IMR-90 (cell line): ENCODE measurements at regions not wholly inside any gene's neighbourhood (a gene's known extent, or its start where the extent isn't known, plus 50 kb on each side); places are given as distances from the start of the nearest gene placed in this dataset.

Experiments
- ATAC-seq: fragments of 200-7000 bp; cut with Tn5 transposase; 2 replicates; pipeline ENCODE4 v1.9.1; 2020; ENCODE audit warnings: low read depth, mild to moderate bottlenecking, moderate library complexity
- BruUV-seq: library from RNA; stranded (reverse); fragments of 400-500 nt; replicated peaks from 2 replicates; lab custom pipeline; 2021; lab: Mats Ljungman, UMichigan
- CTCF ChIA-PET: fragments of 300-600 bp; formaldehyde crosslinking; extraction: SDS; loops from one replicate; lab custom pipeline; 2021; ENCODE audit warnings: antibody characterized with exemption; lab: Yijun Ruan, JAX
- POLR2A ChIA-PET: fragments of 300-600 bp; sonication (Branson Sonifier 250); formaldehyde crosslinking; loops from one replicate; lab custom pipeline; 2022; ENCODE audit warnings: antibody characterized with exemption; ENCODE audit not compliant: unreplicated experiment; lab: Charles Lee
- DNase-seq: peaks from one replicate; pipeline ENCODE4 v3.0.0; 2013
- H2AFZ ChIP-seq: replicated peaks from 2 replicates; pipeline ENCODE3; 2013; ENCODE audit warnings: low read length, mild to moderate bottlenecking; ENCODE audit not compliant: poor library complexity
- H2AK5ac ChIP-seq: 2 replicates; pipeline ENCODE4 v1.6.1; 2013; ENCODE audit warnings: low read depth, low read length, inconsistent platforms
- H2AK9ac ChIP-seq: replicated peaks from 2 replicates; pipeline ENCODE3; 2013; ENCODE audit warnings: mild to moderate bottlenecking, low read depth, low read length, moderate library complexity; ENCODE audit not compliant: poor library complexity
- H2BK120ac ChIP-seq: 2 replicates; pipeline ENCODE4 v1.6.1; 2013; ENCODE audit warnings: low read depth, low read length, inconsistent platforms
- H2BK15ac ChIP-seq: 3 replicates; pipeline ENCODE4 v1.6.1; 2013; ENCODE audit warnings: low read depth, low read length, inconsistent platforms
- H2BK20ac ChIP-seq: 2 replicates; pipeline ENCODE4 v1.6.1; 2013; ENCODE audit warnings: low read depth, mild to moderate bottlenecking, inconsistent platforms, low read length, moderate library complexity
- H2BK5ac ChIP-seq: 2 replicates; pipeline ENCODE4 v1.6.1; 2013; ENCODE audit warnings: mild to moderate bottlenecking, low read depth, low read length, inconsistent platforms; ENCODE audit not compliant: poor library complexity, severe bottlenecking
- H3K14ac ChIP-seq: replicated peaks from 2 replicates; pipeline ENCODE4 v1.6.1; 2013; ENCODE audit warnings: low read depth, low read length, inconsistent platforms
- H3K18ac ChIP-seq: 2 replicates; pipeline ENCODE4 v1.6.1; 2013; ENCODE audit warnings: low read depth, low read length, control low read depth
- H3K23ac ChIP-seq: 2 replicates; pipeline ENCODE4 v1.6.1; 2013; ENCODE audit warnings: low read depth, low read length, inconsistent platforms
- H3K27ac ChIP-seq: 2 replicates; pipeline ENCODE4 v1.5.1; 2013; ENCODE audit warnings: mild to moderate bottlenecking, control low read depth, low read length; ENCODE audit not compliant: insufficient read depth
- H3K27me3 ChIP-seq: 2 replicates; pipeline ENCODE4 v1.6.1; 2013; ENCODE audit warnings: low read length; ENCODE audit not compliant: control insufficient read depth, insufficient read depth
- H3K36me3 ChIP-seq: 2 replicates; pipeline ENCODE4 v1.6.1; 2013; ENCODE audit warnings: low read length, mixed read lengths; ENCODE audit not compliant: control insufficient read depth, insufficient read depth
- H3K4ac ChIP-seq: 2 replicates; pipeline ENCODE4 v1.6.1; 2013; ENCODE audit warnings: low read depth, low read length, inconsistent platforms
- H3K4me1 ChIP-seq: 2 replicates; pipeline ENCODE4 v1.6.1; 2013; ENCODE audit warnings: low read length, mixed read lengths; ENCODE audit not compliant: control insufficient read depth, insufficient read depth
- H3K4me2 ChIP-seq: 2 replicates; pipeline ENCODE4 v1.6.1; 2013; ENCODE audit warnings: low read depth, mild to moderate bottlenecking, control low read depth, low read length, moderate library complexity
- H3K4me3 ChIP-seq: 2 replicates; pipeline ENCODE4 v1.5.1; 2013; ENCODE audit warnings: low read depth, mild to moderate bottlenecking, control low read depth, low read length, moderate library complexity; ENCODE audit not compliant: insufficient read depth
- H3K56ac ChIP-seq: 2 replicates; pipeline ENCODE4 v1.6.1; 2013; ENCODE audit warnings: low read length, inconsistent platforms; ENCODE audit not compliant: insufficient read depth; ENCODE audit errors: extremely low read depth
- H3K79me1 ChIP-seq, 2 experiments: 2 replicates each; pipeline ENCODE4 v1.6.1; 2013; ENCODE audit warnings: low read length in 2 of 2, inconsistent platforms in 1 of 2, low read depth in 1 of 2
- H3K9ac ChIP-seq: 2 replicates; pipeline ENCODE4 v1.6.1; 2013; ENCODE audit warnings: low read depth, low read length, control low read depth
- H3K9me1 ChIP-seq: 2 replicates; pipeline ENCODE4 v1.6.1; 2013; ENCODE audit warnings: low read length, inconsistent platforms; ENCODE audit not compliant: insufficient read depth
- H3K9me3 ChIP-seq: 2 replicates; pipeline ENCODE4 v1.6.1; 2013; ENCODE audit warnings: low read length; ENCODE audit not compliant: control insufficient read depth, insufficient read depth
- H4K20me1 ChIP-seq: 2 replicates; pipeline ENCODE4 v1.6.1; 2013; ENCODE audit warnings: low read length, inconsistent platforms; ENCODE audit not compliant: insufficient read depth
- H4K5ac ChIP-seq: 2 replicates; pipeline ENCODE4 v1.6.1; 2013; ENCODE audit warnings: mild to moderate bottlenecking, low read depth, low read length, control low read depth
- H4K8ac ChIP-seq, 2 experiments: 2 replicates each; pipeline ENCODE4 v1.6.1; 2013; ENCODE audit warnings: low read depth in 2 of 2, low read length in 2 of 2, control low read depth in 1 of 2, inconsistent platforms in 1 of 2
- H4K91ac ChIP-seq: 2 replicates; pipeline ENCODE4 v1.6.1; 2013; ENCODE audit warnings: low read depth, low read length, inconsistent platforms; ENCODE audit not compliant: insufficient read depth
- BHLHE40 ChIP-seq: fragments of 150-350 bp; IDR thresholded peaks from 2 replicates; pipeline ENCODE4 v1.6.1; 2016; ENCODE audit warnings: mild to moderate bottlenecking, low read depth, low read length
- CEBPB ChIP-seq: IDR thresholded peaks from 2 replicates; pipeline ENCODE4 v1.6.1; 2012; ENCODE audit warnings: low read depth, low read length, improper control_type of control experiment
- CHD1 ChIP-seq: IDR thresholded peaks from 2 replicates; pipeline ENCODE4 v1.6.1; 2012; ENCODE audit warnings: low read depth, low read length, improper control_type of control experiment
- FOS ChIP-seq: fragments of 150-350 bp; IDR thresholded peaks from 2 replicates; pipeline ENCODE4 v1.6.1; 2016; ENCODE audit warnings: low read depth, low read length
- MAFK ChIP-seq: IDR thresholded peaks from 2 replicates; pipeline ENCODE4 v1.6.1; 2012; ENCODE audit warnings: low read depth, low read length, improper control_type of control experiment
- MAZ ChIP-seq: IDR thresholded peaks from 2 replicates; pipeline ENCODE4 v1.6.1; 2012; ENCODE audit warnings: low read depth, mild to moderate bottlenecking, low read length, improper control_type of control experiment, moderate library complexity, borderline replicate concordance
- MXI1 ChIP-seq: IDR thresholded peaks from 2 replicates; pipeline ENCODE4 v1.6.1; 2012; ENCODE audit warnings: low read depth, mild to moderate bottlenecking, low read length, moderate library complexity, borderline replicate concordance
- NFE2L2 ChIP-seq: fragments of 150-350 bp; IDR thresholded peaks from 2 replicates; pipeline ENCODE4 v1.6.1; 2016; ENCODE audit warnings: low read depth, mild to moderate bottlenecking, low read length
- POLR2A ChIP-seq: IDR thresholded peaks from 2 replicates; pipeline ENCODE4 v1.6.1; 2012; ENCODE audit warnings: mild to moderate bottlenecking, low read depth, low read length
- RAD21 ChIP-seq: IDR thresholded peaks from 2 replicates; pipeline ENCODE4 v1.6.1; 2012; ENCODE audit warnings: low read length, improper control_type of control experiment
- RCOR1 ChIP-seq: IDR thresholded peaks from 2 replicates; pipeline ENCODE4 v1.6.1; 2012; ENCODE audit warnings: mild to moderate bottlenecking, low read length, improper control_type of control experiment; ENCODE audit not compliant: insufficient replicate concordance
- RFX5 ChIP-seq: IDR thresholded peaks from 2 replicates; pipeline ENCODE4 v1.8.0; 2012; ENCODE audit warnings: low read depth, mild to moderate bottlenecking, low read length, moderate library complexity
- SMC3 ChIP-seq: fragments of 150-350 bp; IDR thresholded peaks from 2 replicates; pipeline ENCODE4 v1.6.1; 2016; ENCODE audit warnings: low read depth, mild to moderate bottlenecking, antibody characterized with exemption, low read length, moderate library complexity
- WGBS, 2 experiments: methylation state at CpG; one replicate each; pipeline versions ENCODE4 v1.1.5 to v1.1.7; 2013; ENCODE audit warnings: missing lambda C conversion rate in 2 of 2; ENCODE audit not compliant: insufficient read length in 1 of 2; ENCODE audit errors: extremely low coverage in 2 of 2; 5-methylcytosine and 5-hydroxymethylcytosine counted together
- dilution Hi-C: fragments of 300-500 bp; cut with HindIII; formaldehyde crosslinking; loops from one replicate; pipeline ENCODE4 v1.14.3; 2018; ENCODE audit warnings: low sequenced_read_pairs; ENCODE audit not compliant: unreplicated experiment
- in situ Hi-C: fragments of 300-500 bp; cut with MboI; formaldehyde crosslinking; loops from 3 replicates; pipeline ENCODE4 v1.14.3; 2019; ENCODE audit warnings: low sequenced_read_pairs, inconsistent platforms, mixed read lengths
- intact Hi-C: fragments of 100-400 bp; cut with micrococcal nuclease; formaldehyde crosslinking; loops from 2 replicates; pipeline ENCODE4 v1.10.0; 2022
- TF ChIP-seq, protein P1 (sequence below): fragments of 150-350 bp; IDR thresholded peaks from 2 replicates; pipeline ENCODE4 v1.6.1; 2016; ENCODE audit warnings: low read depth, mild to moderate bottlenecking, low read length, moderate library complexity, borderline replicate concordance
- TF ChIP-seq, protein P2 (sequence below): conservative IDR thresholded peaks from 2 replicates; pipeline ENCODE4 v1.5.1; 2012; ENCODE audit warnings: mild to moderate bottlenecking, low read depth, low read length, improper control_type of control experiment
- TF ChIP-seq, protein P3 (sequence below): fragments of 150-350 bp; IDR thresholded peaks from 2 replicates; pipeline ENCODE4 v1.6.1; 2017; ENCODE audit warnings: mild to moderate bottlenecking, antibody characterized with exemption, low read length, low read depth

DNA sequence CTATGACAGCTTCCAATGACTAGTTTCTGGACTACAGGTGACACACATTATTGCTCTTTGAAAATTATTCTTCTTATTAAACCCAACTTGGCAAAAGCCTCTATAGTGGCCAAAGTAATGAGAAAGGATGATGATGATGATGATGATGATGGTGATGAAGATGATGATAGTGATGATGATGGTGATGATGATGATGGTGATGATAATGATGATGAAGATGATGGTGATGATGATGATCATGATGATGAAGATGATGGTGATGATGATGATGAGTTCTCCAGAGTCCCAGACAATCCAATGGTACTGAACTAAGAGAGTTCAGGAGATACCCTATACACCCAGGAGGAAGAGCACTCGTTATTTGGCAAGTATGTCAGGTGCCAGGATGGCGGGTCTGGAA is 739.4 kb downstream of the IRX1 start:
- H2AK5ac ChIP-seq = no peak overlapping the region
- no peak overlapping the region for H3K4me2 ChIP-seq
- H3K9me3 ChIP-seq = peaks cover 24% of the 10 kb centered on the region; the same call in 1 of the 2 replicates
- no peak overlapping the region for H3K56ac ChIP-seq
- no peak for DNase-seq
- H3K4ac ChIP-seq = no peak overlapping the region
- H3K14ac ChIP-seq = no peak overlapping the region
- no peak overlapping the region for H4K8ac ChIP-seq
- no peak for ATAC-seq
- no peak overlapping the region for H2AFZ ChIP-seq
- H3K9me1 ChIP-seq = no peaks in the 10 kb centered on the region
- intact Hi-C loops = no loop called here
- H3K79me1 ChIP-seq = no peaks in the 10 kb centered on the region
- dilution Hi-C loops = no loop called here
- H2AK9ac ChIP-seq = no peak overlapping the region
- in situ Hi-C loops = no loop called here
- no TSS peak for BruUV-seq
- no peak overlapping the region for H2BK120ac ChIP-seq
- no peak overlapping the region for H3K27ac ChIP-seq
- no peak overlapping the region for H3K9ac ChIP-seq
- no peaks in the 10 kb centered on the region for H3K36me3 ChIP-seq
- H3K23ac ChIP-seq = no peak overlapping the region
- no peaks in the 10 kb centered on the region for H3K27me3 ChIP-seq
- H2BK20ac ChIP-seq = no peak overlapping the region
- no CpG with 5 or more reads among the region's 2 CpGs for WGBS, 2 experiments
- no peaks in the 10 kb centered on the region for H3K4me1 ChIP-seq
- no peak overlapping the region for H4K5ac ChIP-seq
- CTCF ChIA-PET = no interaction called here
- H3K18ac ChIP-seq = no peak overlapping the region
- POLR2A ChIA-PET = no interaction called here
- no peak overlapping the region for H3K4me3 ChIP-seq
- H4K91ac ChIP-seq = no peak overlapping the region
- H2BK15ac ChIP-seq = no peak overlapping the region
- TF ChIP-seq SMC3 (no peak), BHLHE40 (no peak), MXI1 (no peak), RFX5 (no peak), RCOR1 (no peak), POLR2A (no peak), CEBPB (no peak), FOS (no peak), CHD1 (no peak), MAZ (no peak), NFE2L2 (no peak), RAD21 (no peak), MAFK (no peak)
- TF ChIP-seq, protein P1, sequence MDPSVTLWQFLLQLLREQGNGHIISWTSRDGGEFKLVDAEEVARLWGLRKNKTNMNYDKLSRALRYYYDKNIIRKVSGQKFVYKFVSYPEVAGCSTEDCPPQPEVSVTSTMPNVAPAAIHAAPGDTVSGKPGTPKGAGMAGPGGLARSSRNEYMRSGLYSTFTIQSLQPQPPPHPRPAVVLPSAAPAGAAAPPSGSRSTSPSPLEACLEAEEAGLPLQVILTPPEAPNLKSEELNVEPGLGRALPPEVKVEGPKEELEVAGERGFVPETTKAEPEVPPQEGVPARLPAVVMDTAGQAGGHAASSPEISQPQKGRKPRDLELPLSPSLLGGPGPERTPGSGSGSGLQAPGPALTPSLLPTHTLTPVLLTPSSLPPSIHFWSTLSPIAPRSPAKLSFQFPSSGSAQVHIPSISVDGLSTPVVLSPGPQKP = no peak
- TF ChIP-seq, protein P2, sequence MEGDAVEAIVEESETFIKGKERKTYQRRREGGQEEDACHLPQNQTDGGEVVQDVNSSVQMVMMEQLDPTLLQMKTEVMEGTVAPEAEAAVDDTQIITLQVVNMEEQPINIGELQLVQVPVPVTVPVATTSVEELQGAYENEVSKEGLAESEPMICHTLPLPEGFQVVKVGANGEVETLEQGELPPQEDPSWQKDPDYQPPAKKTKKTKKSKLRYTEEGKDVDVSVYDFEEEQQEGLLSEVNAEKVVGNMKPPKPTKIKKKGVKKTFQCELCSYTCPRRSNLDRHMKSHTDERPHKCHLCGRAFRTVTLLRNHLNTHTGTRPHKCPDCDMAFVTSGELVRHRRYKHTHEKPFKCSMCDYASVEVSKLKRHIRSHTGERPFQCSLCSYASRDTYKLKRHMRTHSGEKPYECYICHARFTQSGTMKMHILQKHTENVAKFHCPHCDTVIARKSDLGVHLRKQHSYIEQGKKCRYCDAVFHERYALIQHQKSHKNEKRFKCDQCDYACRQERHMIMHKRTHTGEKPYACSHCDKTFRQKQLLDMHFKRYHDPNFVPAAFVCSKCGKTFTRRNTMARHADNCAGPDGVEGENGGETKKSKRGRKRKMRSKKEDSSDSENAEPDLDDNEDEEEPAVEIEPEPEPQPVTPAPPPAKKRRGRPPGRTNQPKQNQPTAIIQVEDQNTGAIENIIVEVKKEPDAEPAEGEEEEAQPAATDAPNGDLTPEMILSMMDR = no peak
- TF ChIP-seq, protein P3, sequence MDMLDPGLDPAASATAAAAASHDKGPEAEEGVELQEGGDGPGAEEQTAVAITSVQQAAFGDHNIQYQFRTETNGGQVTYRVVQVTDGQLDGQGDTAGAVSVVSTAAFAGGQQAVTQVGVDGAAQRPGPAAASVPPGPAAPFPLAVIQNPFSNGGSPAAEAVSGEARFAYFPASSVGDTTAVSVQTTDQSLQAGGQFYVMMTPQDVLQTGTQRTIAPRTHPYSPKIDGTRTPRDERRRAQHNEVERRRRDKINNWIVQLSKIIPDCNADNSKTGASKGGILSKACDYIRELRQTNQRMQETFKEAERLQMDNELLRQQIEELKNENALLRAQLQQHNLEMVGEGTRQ = no peak
- no peak overlapping the region for H2BK5ac ChIP-seq
- no peaks in the 10 kb centered on the region for H4K20me1 ChIP-seq
